GM18511 (cell line): ENCODE measurements at regions not wholly inside any gene's neighbourhood (a gene's known extent, or its start where the extent isn't known, plus 50 kb on each side); places are given as distances from the start of the nearest gene placed in this dataset.

Experiments used
- ATAC-seq: cut with Tn5 transposase; IDR thresholded peaks from one replicate; pipeline ENCODE4 v1.9.1; 2021; ENCODE audit warnings: mild to moderate bottlenecking, moderate library complexity; ENCODE audit not compliant: unreplicated experiment

- no peak for ATAC-seq
Observed at GRCh38 chr20:48195121-48195870, 410.0 kb upstream of the SULF2 start.

- no peak for ATAC-seq
Observed at GRCh38 chr20:48194583-48194982, 409.3 kb upstream of the SULF2 start.

GRCh38 chr20:48193627-48194425 lies 408.5 kb upstream of the SULF2 start:
- no peak for ATAC-seq

- no peak for ATAC-seq
Observed at GRCh38 chr20:48192109-48192508, 406.8 kb upstream of the SULF2 start.

- ATAC-seq = no peak
Observed at GRCh38 chr20:48191200-48191599, 405.9 kb upstream of the SULF2 start.

- ATAC-seq = no peak
Observed at GRCh38 chr20:48190757-48191156, 405.5 kb upstream of the SULF2 start.

GRCh38 chr20:48189181-48189580 lies 403.9 kb upstream of the SULF2 start:
- ATAC-seq = no peak

GRCh38 chr20:48187851-48188250 lies 402.6 kb upstream of the SULF2 start:
- no peak for ATAC-seq

GRCh38 chr20:48186915-48187314 lies 401.6 kb upstream of the SULF2 start:
- no peak for ATAC-seq

GRCh38 chr20:48186447-48186846 lies 401.2 kb upstream of the SULF2 start:
- ATAC-seq = no peak

- ATAC-seq = no peak
Observed at GRCh38 chr20:48184229-48184628, 398.9 kb upstream of the SULF2 start.

GRCh38 chr20:48181261-48181935 lies 396.1 kb upstream of the SULF2 start:
- ATAC-seq = no peak

- ATAC-seq = no peak
Observed at GRCh38 chr20:48180618-48181017, 395.3 kb upstream of the SULF2 start.

GRCh38 chr20:48180024-48180423 lies 394.7 kb upstream of the SULF2 start:
- ATAC-seq = no peak

GRCh38 chr20:48178633-48179032 lies 393.4 kb upstream of the SULF2 start:
- ATAC-seq = no peak

- no peak for ATAC-seq
Observed at GRCh38 chr20:48177058-48177457, 391.8 kb upstream of the SULF2 start.

GRCh38 chr20:48176139-48176538 lies 390.9 kb upstream of the SULF2 start:
- no peak for ATAC-seq

GRCh38 chr20:48175261-48175660 lies 390.0 kb upstream of the SULF2 start:
- ATAC-seq = no peak

GRCh38 chr20:48172357-48172702 lies 387.0 kb upstream of the SULF2 start:
- ATAC-seq = no peak

- ATAC-seq = no peak
Observed at GRCh38 chr20:48171626-48172356, 386.5 kb upstream of the SULF2 start.

- ATAC-seq = no peak
Observed at GRCh38 chr20:48171071-48171470, 385.8 kb upstream of the SULF2 start.
